ENCODE measurements at regions not wholly inside any gene's neighbourhood (a gene's known extent, or its start where the extent isn't known, plus 50 kb on each side); places are given as distances from the start of the nearest gene placed in this dataset.
"Not testable (repeated sequence)": the region's sequence is repeated elsewhere in the genome, so short reads cannot be mapped to it uniquely, and the experiment has no call there.

- Histone ChIP-seq H3K36me3 (no peaks in the 10 kb centered on the region), H3K4me1 (no peaks in the 10 kb centered on the region), H3K4me3 (no peak overlapping the region), H3K9me3 (peaks cover 0 to 4% of the 10 kb centered on the region in 2 donors), H3K27me3 (no peaks in the 10 kb centered on the region), H3K27ac (no peak overlapping the region)
- DNase-seq (no peak), ATAC-seq (no peak)
- intact Hi-C loops (cut with DNase I) = no loop called here
- TF ChIP-seq, protein P1, sequence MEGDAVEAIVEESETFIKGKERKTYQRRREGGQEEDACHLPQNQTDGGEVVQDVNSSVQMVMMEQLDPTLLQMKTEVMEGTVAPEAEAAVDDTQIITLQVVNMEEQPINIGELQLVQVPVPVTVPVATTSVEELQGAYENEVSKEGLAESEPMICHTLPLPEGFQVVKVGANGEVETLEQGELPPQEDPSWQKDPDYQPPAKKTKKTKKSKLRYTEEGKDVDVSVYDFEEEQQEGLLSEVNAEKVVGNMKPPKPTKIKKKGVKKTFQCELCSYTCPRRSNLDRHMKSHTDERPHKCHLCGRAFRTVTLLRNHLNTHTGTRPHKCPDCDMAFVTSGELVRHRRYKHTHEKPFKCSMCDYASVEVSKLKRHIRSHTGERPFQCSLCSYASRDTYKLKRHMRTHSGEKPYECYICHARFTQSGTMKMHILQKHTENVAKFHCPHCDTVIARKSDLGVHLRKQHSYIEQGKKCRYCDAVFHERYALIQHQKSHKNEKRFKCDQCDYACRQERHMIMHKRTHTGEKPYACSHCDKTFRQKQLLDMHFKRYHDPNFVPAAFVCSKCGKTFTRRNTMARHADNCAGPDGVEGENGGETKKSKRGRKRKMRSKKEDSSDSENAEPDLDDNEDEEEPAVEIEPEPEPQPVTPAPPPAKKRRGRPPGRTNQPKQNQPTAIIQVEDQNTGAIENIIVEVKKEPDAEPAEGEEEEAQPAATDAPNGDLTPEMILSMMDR (IDR thresholded peaks at IDR 0.05) = no peak
These were observed 464.4 kb downstream of the SUCLG1 start for GRCh38 chr2:83994633-83995179.

GRCh38 chr2:83993873-83994632 is 465.0 kb downstream of the SUCLG1 start:
- intact Hi-C loops (cut with DNase I) = no loop called here
- H3K36me3 ChIP-seq = no peaks in the 10 kb centered on the region
- DNase-seq (no peak), ATAC-seq (no peak)
- no peak overlapping the region for H3K4me3 ChIP-seq
- H3K27ac ChIP-seq = no peak overlapping the region
- H3K9me3 ChIP-seq = peaks cover 0 to 9% of the 10 kb centered on the region in 2 donors
- TF ChIP-seq, protein P1 (IDR thresholded peaks at IDR 0.05) = no peak
- no peaks in the 10 kb centered on the region for H3K4me1 ChIP-seq
- H3K27me3 ChIP-seq = no peaks in the 10 kb centered on the region

DNA sequence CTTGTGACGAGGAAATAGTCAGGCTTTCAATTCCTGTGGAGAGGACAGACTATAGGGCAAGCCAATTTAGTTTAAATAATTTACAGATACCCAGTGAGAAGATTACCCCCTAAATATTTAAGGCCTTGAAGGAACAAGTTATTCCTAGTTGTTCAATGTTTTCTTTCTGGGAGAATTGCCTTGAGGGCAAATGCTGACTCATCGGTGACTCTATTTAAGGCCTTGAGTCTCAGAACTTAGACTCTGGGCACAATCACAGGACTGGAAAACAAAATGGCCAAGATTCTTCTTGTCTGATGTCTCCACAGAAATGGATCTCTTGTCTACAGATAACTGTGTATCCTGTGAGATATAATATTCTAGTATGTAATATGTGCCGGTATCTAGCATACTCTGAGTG is 467.1 kb downstream of the SUCLG1 start:
- H3K4me3 ChIP-seq = no peak overlapping the region
- no peaks in the 10 kb centered on the region for H3K36me3 ChIP-seq
- DNase-seq (no peak), ATAC-seq (no peak)
- H3K4me1 ChIP-seq = no peaks in the 10 kb centered on the region
- H3K27me3 ChIP-seq = no peaks in the 10 kb centered on the region
- peaks cover 0 to 9% of the 10 kb centered on the region in 2 donors for H3K9me3 ChIP-seq
- TF ChIP-seq, protein P1 (IDR thresholded peaks at IDR 0.05) = no peak
- H3K27ac ChIP-seq = no peak overlapping the region
- intact Hi-C loops (cut with DNase I) = no loop called here

- H3K4me3 ChIP-seq = no peak overlapping the region
- no peaks in the 10 kb centered on the region for H3K27me3 ChIP-seq
- peaks cover 0 to 9% of the 10 kb centered on the region in 2 donors for H3K9me3 ChIP-seq
- no peak for ATAC-seq
- TF ChIP-seq, protein P1 (IDR thresholded peaks at IDR 0.05) = no peak
- DNase-seq = no peak
- no peaks in the 10 kb centered on the region for H3K4me1 ChIP-seq
- intact Hi-C loops (cut with DNase I) = no loop called here
- H3K36me3 ChIP-seq = no peaks in the 10 kb centered on the region
- H3K27ac ChIP-seq = no peak overlapping the region
These were observed 468.4 kb downstream of the SUCLG1 start for GRCh38 chr2:83990636-83991035.

DNA sequence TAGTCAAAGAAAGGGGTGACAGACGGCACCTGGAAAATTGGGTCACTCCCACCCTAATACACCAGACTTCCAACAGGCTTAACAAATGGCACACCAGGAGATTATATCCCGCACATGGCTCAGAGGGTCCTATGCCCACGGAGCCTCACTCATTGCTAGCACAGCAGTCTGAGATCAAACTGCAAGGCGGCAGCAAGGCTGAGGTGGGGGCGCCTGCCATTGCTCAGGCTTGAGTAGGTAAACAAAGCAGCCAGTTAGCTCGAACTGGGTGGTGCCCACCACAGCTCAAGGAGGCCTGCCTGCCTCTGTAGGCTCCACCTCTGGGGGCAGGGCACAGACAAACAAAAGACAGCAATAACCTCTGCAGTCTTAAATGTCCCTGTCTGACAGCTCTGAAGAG is 482.5 kb downstream of the SUCLG1 start:
- H3K4me3 ChIP-seq; DNase-seq; H3K36me3 ChIP-seq; intact Hi-C loops (cut with DNase I); H3K27ac ChIP-seq; ATAC-seq; H3K4me1 ChIP-seq; H3K27me3 ChIP-seq: not testable (repeated sequence)
- peaks cover 0 to 12% of the 10 kb centered on the region in 2 donors for H3K9me3 ChIP-seq

Data from left lung (tissue), 4 donors.